HCT116 (cell line): ENCODE measurements at regions not wholly inside any gene's neighbourhood (a gene's known extent, or its start where the extent isn't known, plus 50 kb on each side); places are given as distances from the start of the nearest gene placed in this dataset.
"Not testable (repeated sequence)": the region's sequence is repeated elsewhere in the genome, so short reads cannot be mapped to it uniquely, and the experiment has no call there.

Source experiments
- EZH2phosphoT487 ChIP-seq: fragments of 200-600 bp; IDR thresholded peaks from 2 replicates; pipeline ENCODE4 v1.6.1; 2018; ENCODE audit warnings: antibody characterized with exemption, borderline replicate concordance
- RAD21 ChIP-seq: IDR thresholded peaks from 2 replicates; pipeline ENCODE4 v1.6.1; 2012; ENCODE audit warnings: low read depth, mild to moderate bottlenecking
- YY1 ChIP-seq: IDR thresholded peaks from 2 replicates; pipeline ENCODE4 v1.6.1; 2011; ENCODE audit warnings: low read length, low read depth, moderate library complexity, mild to moderate bottlenecking; ENCODE audit not compliant: insufficient replicate concordance; ENCODE audit errors: extremely low read depth
- TF ChIP-seq, protein P1 (sequence below), 3 experiments: fragments of 200-600 bp in 1 of 3; sonication (generic) in 1 of 3; IDR thresholded peaks in 2 of 3; conservative IDR thresholded peaks in 1 of 3; 2 replicates each; pipeline ENCODE4 v1.5.1; 2012 to 2017; ENCODE audit warnings: low read depth in 2 of 3, low read length in 2 of 3, antibody characterized with exemption in 1 of 3, borderline replicate concordance in 1 of 3, control low read depth in 1 of 3, mild to moderate bottlenecking in 1 of 3, mixed read lengths in 1 of 3, mixed run types in 1 of 3, moderate library complexity in 1 of 3; ENCODE audit not compliant: insufficient read depth in 1 of 3

DNA sequence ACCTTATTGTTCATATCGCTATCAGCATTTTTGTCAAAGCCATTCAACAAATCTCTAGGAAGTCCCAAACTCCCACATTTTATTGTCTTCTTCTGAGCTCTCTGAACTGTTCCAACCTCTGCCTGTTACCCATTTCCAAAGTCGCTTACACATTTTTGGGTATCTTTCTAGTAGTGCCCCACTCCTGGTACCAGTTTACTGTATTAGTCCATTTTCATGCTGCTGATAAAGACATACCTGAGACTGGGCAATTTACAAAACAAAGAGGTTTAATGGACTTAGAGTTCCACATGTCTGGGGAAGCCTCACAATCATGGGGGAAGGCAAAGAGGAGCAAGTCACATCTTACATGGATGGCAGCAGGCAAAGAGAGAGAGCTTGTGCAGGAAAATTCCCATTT, 192.2 kb upstream of the SPAG17 start:
- TF ChIP-seq, protein P1, sequence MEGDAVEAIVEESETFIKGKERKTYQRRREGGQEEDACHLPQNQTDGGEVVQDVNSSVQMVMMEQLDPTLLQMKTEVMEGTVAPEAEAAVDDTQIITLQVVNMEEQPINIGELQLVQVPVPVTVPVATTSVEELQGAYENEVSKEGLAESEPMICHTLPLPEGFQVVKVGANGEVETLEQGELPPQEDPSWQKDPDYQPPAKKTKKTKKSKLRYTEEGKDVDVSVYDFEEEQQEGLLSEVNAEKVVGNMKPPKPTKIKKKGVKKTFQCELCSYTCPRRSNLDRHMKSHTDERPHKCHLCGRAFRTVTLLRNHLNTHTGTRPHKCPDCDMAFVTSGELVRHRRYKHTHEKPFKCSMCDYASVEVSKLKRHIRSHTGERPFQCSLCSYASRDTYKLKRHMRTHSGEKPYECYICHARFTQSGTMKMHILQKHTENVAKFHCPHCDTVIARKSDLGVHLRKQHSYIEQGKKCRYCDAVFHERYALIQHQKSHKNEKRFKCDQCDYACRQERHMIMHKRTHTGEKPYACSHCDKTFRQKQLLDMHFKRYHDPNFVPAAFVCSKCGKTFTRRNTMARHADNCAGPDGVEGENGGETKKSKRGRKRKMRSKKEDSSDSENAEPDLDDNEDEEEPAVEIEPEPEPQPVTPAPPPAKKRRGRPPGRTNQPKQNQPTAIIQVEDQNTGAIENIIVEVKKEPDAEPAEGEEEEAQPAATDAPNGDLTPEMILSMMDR (IDR thresholded peaks at IDR 0.05 in 2 of 3, conservative IDR thresholded peaks at IDR 0.05 in 1 of 3; ENCODE audit: borderline replicate concordance in 1 of 3, insufficient read depth in 1 of 3, low read depth in 2 of 3, low read length in 2 of 3): not testable (repeated sequence)
- not testable (repeated sequence) for TF ChIP-seq RAD21, EZH2phosphoT487, YY1
